Left renal pelvis (tissue), 4 donors: ENCODE measurements at regions not wholly inside any gene's neighbourhood (a gene's known extent, or its start where the extent isn't known, plus 50 kb on each side); places are given as distances from the start of the nearest gene placed in this dataset.
"Not testable (repeated sequence)": the region's sequence is repeated elsewhere in the genome, so short reads cannot be mapped to it uniquely, and the experiment has no call there.

ENCODE experiments used
- DNase-seq, 4 donors: peaks; one replicate each; pipeline ENCODE4 v3.0.0-alpha.2; 2013; ENCODE audit warnings: low read depth in 4 of 4, low spot score in 3 of 4

DNA sequence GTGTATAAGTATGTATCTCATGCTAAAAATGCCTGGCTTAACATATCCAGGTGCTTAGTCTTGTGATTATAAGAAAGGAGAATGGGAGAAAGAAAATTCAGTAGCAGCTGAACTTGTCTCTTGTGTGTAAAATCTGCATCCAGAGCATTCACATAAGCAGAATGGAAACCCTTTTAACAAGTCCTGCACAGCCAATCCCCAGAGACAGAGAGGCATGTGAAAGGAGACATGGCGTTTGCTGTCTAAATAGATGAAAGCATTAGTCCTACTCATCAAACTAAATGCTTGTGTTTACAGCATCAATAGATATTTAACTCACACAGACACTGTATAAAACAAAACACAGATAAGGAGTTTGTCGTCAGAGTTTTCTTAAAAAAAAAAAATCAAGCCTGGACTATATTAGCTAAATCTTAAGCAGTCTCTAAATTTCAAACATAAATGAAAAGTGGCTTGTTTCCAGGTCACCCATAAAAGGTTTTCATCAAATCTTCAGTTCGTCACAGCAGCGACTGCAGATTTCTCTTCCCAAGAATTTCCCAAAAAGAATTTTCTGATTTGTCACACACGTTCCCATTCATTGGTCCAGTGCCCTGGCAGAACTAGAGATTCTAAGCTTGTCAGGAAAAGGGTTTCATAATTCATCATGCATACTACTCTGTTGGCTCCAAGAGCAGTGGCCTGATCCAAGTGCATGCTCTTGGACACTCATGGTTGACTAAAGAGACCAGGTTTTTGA lies 249.2 kb downstream of the BTG1 start:
- DNase-seq, result no peak

DNA sequence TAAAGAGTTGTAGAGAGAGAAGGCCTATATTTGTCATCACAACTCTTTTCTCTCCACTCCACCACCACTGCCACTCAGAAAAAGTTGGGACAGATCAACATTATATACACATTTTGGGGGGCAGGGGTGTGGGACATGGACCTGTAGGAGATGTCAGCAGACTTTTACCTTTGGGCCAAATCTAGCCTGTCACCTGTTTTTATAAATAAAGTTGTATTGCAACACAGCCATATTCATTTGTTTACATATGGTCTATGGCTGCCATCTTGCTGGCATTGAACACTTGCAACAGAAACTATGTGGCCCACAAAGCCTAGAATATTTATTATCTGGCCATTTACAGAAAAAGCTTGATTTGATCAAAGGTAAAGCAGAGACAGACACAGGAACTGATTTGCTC lies 250.7 kb downstream of the BTG1 start:
- DNase-seq, result no peak

DNA sequence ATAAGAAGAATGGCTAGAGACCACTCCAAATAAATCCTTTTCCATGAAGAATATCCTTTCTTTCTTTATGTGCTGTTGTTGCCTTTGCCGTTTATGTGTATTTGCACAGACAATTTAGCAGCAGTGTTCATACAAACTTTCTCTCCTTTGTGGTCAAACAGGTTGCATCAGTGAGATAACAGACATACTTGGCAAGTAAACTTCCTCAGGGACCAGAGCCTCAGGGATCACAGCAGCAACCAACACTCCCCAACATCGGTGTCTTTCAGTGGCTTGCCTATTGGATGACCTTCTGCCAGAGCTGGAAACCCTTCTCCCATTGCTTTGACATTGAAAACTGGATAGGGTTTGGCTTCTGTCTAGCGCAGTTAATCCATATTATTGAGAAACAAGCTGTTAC lies 252.2 kb downstream of the BTG1 start:
- no peak for DNase-seq

DNA sequence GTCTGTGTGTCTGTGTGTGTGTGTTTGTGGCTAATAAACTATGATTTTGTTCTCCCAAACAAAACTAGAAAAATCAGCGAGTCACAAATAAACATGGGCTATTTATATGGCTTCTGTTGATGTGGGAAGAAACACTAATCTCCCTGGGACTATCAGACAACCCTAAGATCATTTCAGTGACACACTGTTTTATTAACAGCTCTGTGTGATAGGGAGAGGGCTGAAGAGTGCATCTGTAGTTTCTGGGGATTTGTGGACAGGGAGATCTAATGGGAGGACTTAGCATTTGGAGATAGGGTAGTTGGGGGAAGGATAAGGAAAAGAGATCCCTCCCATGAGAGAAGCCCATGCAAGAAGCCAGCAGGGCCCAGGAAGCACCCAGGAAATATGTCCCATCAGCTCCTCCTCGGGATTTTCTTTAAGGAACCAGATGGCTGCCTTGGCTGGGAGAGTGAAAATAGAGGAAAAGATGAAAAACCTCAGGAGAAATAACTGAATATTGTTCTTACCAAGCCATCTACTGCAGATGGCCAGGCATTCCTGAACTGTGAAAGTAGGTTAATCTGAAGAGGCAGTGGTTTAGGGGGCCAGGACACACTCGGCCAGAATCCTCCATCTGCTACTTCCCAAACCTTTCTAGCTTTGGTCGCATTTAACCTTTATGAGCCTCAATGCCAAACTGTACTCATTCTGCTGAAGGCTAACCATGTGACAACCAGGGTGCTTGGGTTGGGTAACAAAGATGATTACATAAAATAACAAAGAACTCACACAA lies 253.4 kb downstream of the BTG1 start:
- no peak for DNase-seq

DNA sequence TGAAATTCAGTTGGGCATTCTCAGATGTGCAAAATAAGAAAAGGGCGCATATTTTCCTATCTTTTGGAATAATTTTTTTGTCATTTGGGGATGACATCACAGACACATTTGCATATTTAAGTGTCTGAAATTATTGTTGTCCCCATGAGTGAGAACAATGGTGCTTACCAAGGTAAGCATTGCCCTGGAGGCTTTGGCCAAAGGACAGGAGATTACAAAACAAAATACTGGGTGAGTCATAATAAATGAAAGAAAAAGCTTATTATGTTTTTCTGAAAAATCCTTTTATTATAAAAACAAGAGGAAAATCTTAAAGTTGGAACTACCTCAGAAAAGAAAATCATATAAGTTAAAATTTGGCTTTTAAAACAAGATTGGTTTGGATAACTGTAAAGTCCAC lies 254.9 kb downstream of the BTG1 start:
- no peak for DNase-seq

DNA sequence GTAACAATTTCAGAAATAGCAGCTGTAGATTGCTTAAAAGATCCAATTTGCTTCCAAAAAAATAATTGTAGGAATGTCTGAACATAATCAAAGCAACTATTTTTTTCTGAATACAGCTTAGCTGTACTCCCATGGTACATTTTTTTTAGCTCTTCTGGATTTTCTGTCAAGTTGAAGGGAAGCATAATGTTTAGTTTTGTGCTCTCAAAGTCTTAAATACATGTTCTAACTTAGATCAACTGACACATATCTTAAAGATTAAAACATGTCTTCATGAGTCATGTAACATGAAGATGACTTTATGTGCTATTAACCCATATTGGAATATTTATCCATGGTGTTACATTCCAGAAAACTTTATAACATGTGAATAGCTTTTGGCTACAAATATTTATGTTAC lies 255.7 kb downstream of the BTG1 start:
- no peak for DNase-seq

DNA sequence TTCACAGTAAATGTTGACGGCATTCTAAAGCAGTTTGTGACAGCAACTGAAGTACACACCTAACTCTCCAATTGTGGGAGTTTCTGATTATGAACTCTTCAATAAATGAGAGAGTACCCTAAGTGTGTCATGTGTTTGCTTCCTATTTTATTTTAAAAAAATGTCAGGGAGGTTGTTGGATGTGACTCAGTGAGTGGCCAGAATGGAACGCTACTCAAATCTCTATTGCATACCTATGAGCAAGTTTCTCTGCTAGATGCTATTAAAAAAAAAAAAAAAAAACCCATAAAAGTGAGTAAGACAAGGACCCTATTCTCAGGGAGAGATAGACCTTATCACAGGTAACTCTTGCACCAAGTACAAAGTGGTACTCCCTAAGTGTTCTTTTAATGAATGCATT lies 256.6 kb downstream of the BTG1 start:
- no peak for DNase-seq

DNA sequence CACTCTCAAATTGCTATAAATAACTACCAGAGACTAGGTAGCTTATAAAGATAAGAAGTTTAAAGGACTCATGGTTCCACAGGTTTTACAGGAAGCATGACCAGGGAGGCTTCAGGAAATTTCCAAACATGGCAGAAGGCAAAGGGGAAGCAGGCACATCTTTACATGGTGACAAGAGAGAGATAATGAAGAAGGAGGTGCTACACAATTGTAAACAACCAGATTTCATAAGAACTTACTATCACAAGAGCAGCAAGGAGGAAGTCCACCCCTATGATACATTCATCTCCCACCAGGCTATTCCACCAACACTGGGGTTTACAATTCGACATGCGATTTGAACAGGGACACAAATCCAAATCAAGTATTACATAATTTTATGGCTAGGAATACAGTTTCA lies 257.7 kb downstream of the BTG1 start:
- DNase-seq, result no peak

DNA sequence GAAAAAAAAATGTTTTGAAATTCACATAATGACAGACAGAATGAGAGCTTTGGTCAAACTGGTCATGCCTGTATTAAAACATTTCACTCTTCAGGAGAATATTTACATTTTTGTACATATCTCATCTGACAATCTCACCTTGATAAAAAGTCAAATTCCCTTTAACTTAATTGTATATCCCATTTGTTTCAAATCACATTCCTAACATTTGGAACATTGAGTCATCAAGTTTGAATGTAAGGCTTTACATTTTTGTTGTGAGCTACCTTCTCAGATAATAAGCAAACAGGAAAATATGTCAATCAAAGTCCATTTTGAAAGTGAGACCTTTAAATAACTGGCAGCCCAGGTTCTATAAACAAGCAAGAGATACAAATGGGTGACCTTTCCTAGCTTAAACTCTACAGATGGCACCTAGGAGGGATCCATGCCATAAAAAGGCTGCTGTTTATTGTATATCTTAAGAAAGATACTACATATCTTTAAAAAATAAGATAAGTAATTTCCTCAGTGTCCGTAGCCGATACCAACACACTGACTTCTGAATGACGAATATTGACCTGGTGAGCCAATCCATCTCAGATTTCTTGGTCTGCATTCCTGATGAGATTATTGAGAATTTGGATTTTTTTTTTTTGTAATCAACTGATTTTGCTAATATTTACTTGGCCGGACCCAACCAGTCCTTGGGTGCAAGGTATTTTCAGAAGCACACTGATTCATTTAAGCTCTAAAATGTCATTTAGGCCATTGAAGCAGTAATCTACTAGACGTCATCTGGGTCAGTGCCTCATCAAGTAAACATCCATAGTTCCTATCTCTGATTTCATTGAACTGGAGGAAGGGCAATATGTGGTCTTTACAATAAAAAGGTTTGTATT lies 259.6 kb downstream of the BTG1 start:
- no peak for DNase-seq

DNA sequence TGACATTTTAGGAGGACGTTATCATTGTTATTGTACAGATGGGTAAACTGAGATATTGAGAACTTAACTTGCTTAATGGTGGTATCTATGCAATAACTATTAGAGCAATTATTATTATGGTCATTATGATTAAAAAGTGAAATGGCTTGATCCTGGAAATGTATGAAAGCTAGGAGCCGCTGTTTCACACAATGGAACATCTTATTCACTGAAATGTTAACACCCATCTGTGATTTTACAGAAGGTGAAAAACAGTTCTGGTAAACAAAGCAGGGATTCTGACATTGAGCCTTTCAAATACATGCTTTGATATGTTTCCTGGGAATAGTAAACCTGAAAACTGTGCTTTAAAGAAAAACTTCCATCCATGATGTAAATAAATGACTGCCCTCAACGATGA lies 261.4 kb downstream of the BTG1 start:
- no peak for DNase-seq

DNA sequence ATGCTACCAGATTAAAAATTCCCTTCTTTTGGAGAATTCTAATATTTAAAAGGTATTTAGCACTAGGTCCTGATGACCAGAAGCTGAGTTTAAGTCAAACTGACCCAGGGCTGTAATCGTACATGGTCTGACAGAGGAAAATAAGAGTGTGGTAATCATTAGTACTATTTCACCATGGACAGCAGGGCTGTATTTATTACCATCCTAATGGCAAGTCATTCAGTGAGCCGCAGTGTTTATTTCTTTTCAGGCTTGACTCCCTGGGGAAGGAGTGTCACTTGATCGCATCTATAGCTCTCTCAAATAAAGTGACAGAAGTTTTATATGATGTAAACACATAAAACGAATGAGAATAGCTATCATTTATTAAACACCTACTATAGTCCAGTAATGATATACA lies 261.8 kb downstream of the BTG1 start:
- no peak for DNase-seq

DNA sequence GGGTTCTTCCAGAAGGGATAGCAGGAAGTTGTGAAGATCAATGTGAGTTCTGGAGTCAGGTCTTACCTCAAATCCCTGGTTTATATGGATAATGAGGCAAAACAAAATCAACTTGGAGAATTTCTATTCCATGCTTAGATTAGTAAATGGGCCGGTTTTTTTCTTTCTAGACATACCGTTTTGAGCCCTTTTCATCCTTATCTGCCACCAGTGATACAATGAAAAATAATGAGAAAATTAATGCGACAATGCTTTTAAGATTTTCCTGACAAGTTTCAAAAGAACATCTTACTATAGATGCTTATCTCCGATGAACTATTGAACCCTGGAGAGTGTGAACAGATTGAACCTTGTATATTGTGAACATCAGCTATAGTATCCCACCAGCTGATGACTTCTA lies 262.7 kb downstream of the BTG1 start:
- DNase-seq, result no peak

DNA sequence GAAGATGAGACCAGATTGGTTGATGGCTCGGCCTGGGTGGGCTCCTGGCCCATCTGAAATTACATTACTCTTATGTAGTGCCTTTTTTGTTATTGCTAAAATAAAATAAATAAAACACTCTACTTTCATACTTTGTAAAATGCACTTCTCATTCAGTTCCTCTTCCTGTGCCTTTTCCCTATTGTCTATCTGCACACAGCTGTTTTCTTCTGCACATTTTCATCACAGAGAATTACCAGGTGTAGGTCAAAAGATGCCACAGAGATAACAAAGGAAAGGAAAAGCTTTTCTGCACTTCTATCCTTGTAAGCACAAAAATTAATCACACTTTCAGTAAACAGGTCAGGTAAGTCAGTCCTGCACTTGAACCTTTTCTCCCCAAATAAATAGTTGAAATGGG lies 265.1 kb downstream of the BTG1 start:
- DNase-seq, result no peak

DNA sequence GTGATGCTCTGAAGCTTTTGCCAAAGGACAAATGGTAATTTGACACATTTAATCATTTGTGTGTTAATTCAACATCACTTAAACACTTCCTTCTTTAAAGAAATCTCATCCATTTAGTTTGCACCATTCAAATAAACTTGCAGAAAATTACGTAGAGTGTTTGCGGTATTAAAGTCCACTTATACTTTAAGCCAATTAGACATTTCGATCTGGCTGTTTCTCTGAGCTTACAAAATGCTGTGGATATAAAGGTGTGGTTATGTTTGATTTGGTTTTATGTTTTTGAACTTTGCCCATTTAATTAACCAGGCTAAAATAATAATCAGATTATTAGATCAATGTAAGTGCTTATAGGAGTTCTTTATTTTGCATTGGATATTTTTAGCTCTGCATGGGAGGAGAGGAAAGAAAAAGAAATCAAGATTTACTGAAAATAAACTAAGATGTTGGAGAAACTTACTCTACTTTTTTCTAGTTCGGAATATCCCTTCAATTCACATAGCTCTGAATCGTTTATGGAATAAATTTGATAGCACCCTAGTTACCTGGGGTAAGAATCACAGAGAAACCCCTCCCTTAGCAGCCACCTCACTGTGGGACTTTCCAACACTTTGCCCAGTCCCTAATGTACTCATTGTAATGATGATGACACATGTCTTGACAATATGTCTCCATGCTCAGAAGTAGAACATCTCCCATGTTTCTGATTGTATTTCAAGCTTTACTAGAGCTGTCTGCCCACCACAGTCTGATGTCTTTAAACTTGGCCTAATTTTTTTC lies 268.0 kb downstream of the BTG1 start:
- no peak for DNase-seq

DNA sequence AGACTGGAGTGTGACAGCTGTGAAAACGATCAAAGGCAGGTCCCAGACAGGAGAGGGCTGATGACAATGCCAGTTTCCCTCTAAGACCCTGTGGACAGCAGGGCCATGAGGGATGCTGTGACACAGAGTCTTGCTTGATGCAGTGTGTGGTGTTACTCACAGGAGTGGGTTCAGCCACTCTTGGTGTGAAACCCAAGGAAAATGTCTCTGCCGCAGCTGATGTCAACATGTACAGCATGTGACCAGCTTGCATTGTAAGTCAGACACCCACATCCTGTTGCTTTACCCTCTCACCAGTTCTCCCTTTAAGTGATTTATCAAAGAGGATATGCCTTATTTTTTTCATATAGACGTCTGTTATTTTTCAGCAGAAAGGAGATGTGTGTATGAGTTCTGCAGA lies 268.6 kb downstream of the BTG1 start:
- no peak for DNase-seq

DNA sequence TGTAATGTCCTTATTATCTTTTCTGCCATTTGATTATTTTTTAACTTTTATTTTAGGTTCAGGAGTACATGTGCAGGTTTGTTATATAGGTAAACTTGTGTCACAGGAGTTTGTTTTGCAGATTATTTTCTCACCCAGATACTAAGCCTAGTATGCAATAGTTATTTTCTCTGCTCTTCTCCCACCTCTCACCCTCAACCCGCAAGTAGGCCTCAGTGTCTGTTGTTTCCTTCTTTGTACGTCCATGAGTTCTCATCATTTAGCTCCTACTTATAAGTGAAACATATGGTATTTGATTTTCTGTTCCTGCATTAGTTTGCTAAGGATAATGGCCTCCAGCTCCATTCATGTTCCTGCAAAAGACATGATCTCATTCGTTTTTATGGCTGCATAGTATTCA lies 270.0 kb downstream of the BTG1 start:
- not testable (repeated sequence) for DNase-seq

DNA sequence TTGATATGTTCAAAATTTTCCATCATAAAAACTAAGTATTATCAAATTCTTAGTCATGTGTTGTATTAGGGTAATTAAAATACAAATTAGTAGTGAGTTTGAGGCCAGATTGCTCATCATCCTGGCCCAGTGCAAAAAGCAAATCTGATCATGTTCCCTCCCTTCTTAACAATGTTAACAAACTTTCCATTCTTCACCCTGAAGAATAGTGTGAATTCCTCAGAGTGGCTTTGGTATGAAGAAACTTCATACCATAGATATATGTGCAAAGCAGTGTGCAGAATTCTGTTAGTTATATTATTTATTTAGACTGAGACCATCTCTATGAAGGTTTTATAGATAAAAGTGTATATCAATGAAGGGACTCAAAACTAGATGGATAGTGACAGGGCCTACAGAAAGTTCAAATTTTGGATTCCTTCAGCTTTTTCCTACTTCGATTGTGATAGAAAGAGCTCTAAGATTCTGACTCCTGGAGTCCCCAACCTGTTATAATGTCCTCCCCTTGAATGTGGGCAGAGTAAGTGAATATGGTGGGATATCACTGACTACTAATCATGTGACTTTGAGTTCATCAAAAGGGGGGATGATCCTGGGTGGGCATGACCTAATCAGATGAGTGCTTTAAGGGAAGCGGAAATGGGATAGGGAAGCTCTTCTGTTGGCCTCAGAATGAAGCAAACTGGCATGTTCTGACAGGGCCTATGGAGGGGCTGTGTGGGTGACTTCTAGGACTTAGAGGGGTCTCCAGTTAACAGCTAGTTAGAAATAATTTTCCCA lies 271.4 kb downstream of the BTG1 start:
- DNase-seq, result no peak

DNA sequence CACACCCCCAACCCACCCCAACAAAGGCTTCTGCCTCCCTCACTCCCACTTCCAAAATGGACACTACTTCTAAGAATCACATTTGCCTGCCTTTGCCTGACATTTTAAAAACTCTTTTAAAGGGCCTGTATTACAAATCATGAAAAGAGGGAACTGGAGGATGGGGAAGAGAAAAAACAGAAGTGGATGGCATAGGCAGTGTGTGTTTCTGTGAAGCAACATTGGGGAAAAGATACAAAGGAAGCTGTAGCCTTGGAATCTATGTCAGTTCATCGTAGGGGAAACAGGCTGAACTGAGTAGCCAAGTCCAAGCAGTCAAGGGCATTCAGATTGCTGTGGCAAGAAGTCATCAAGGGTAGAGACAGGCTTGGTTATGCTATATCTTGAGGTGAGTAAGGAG lies 273.9 kb downstream of the BTG1 start:
- DNase-seq, result no peak

DNA sequence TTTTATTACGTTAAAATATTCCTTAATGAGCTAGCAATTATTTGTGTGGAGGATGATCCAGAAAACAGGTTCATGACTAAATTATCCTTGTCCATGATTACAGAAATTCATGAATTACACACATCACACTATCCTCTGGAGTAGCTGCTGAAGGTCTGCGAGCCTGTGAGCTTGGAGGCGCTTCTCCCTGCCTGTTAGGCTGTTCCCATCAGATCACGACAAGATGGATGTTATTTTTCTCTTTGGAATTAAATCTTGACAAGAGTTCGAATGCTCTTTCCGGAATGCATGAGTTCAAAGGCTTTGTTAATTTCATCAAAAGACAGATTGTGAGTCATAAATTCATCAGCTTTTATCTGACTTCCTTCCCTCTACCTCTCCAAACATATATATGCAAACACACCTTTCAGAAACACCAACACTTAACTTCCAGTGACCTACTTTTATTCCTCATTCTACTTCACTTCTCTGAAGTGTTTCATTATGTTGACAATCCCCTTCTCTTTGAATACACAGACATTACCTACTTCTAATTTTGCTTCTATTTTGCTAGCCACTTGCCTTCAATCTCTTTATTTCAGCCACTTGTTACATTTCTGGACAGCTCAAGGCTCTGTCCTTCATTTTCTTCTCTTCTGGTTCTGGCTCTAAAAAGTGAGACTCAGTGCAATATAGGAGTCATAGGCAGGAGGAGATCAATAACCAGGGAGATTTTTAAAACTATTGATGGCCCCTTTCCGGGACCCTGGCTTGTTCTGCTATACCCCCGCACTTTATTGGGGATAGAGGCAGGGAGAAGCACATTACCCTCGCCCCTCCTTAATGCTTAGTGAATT lies 274.6 kb downstream of the BTG1 start:
- DNase-seq, result no peak
